Common myeloid progenitor, CD34-positive (primary cell): ENCODE measurements at regions not wholly inside any gene's neighbourhood (a gene's known extent, or its start where the extent isn't known, plus 50 kb on each side); places are given as distances from the start of the nearest gene placed in this dataset.

Experiments
- CTCF ChIA-PET: fragments of 350-600 bp; sonication (Branson Sonifier 250); formaldehyde crosslinking; loops from one replicate; lab custom pipeline; 2021; ENCODE audit warnings: antibody characterized with exemption; lab: Charles Lee
- POLR2A ChIA-PET: fragments of 350-600 bp; sonication (Branson Sonifier 250); formaldehyde crosslinking; loops from one replicate; lab custom pipeline; 2021; ENCODE audit warnings: antibody characterized with exemption; lab: Charles Lee
- DNase-seq, 3 donors: peaks; one replicate each; pipeline versions ENCODE4 v3.0.0 to v3.0.0-alpha.2; 2013
- H3K27ac ChIP-seq, 2 experiments: 1 replicate in 1 of 2; 2 replicates in 1 of 2; pipeline ENCODE4 v1.7.0; 2013; ENCODE audit warnings: inconsistent platforms in 2 of 2, low read length in 2 of 2, mild to moderate bottlenecking in 2 of 2, low read depth in 1 of 2, moderate library complexity in 1 of 2; ENCODE audit not compliant: severe bottlenecking in 2 of 2, insufficient read depth in 1 of 2, poor library complexity in 1 of 2
- H3K27me3 ChIP-seq, 5 experiments: replicated peaks in 2 of 5; 1 replicate in 3 of 5; 2 replicates in 2 of 5; pipeline versions ENCODE4 v1.6.1 to v1.7.0; 2013; ENCODE audit warnings: low read length in 4 of 5, mild to moderate bottlenecking in 2 of 5, moderate library complexity in 2 of 5, inconsistent platforms in 1 of 5; ENCODE audit not compliant: insufficient read depth in 5 of 5, control insufficient read depth in 4 of 5
- H3K36me3 ChIP-seq, 4 experiments: 1 replicate in 2 of 4; 2 replicates in 2 of 4; pipeline versions ENCODE4 v1.6.1 to v1.7.0; 2013; ENCODE audit warnings: low read length in 3 of 4, control low read depth in 1 of 4, mild to moderate bottlenecking in 1 of 4; ENCODE audit not compliant: control insufficient read depth in 4 of 4, insufficient read depth in 4 of 4
- H3K4me1 ChIP-seq, 4 experiments: 1 replicate in 3 of 4; 2 replicates in 1 of 4; pipeline versions ENCODE4 v1.6.1 to v1.7.1; 2013; ENCODE audit warnings: low read length in 3 of 4, mild to moderate bottlenecking in 3 of 4, control low read depth in 1 of 4, inconsistent platforms in 1 of 4, moderate library complexity in 1 of 4; ENCODE audit not compliant: control insufficient read depth in 4 of 4, insufficient read depth in 4 of 4; ENCODE audit errors: control extremely low read depth in 1 of 4
- H3K4me3 ChIP-seq, 7 experiments: 1 replicate in 4 of 7; 2 replicates in 3 of 7; pipeline versions ENCODE4 v1.5.1 to v1.7.0; 2013; ENCODE audit warnings: mild to moderate bottlenecking in 7 of 7, low read length in 6 of 7, moderate library complexity in 6 of 7, inconsistent platforms in 2 of 7, low read depth in 2 of 7, control low read depth in 1 of 7; ENCODE audit not compliant: insufficient read depth in 4 of 7, control insufficient read depth in 1 of 7; ENCODE audit errors: extremely low read depth in 1 of 7
- H3K9me3 ChIP-seq, 5 experiments: 1 replicate in 4 of 5; 2 replicates in 1 of 5; pipeline versions ENCODE4 v1.6.1 to v1.7.1; 2013; ENCODE audit warnings: low read length in 4 of 5, mild to moderate bottlenecking in 2 of 5, inconsistent platforms in 1 of 5, low read depth in 1 of 5, moderate library complexity in 1 of 5; ENCODE audit not compliant: control insufficient read depth in 4 of 5, insufficient read depth in 2 of 5; ENCODE audit errors: control extremely low read depth in 1 of 5
- WGBS: methylation state at CpG from one replicate; pipeline ENCODE4 v1.1.5; 2013; ENCODE audit not compliant: insufficient coverage; 5-methylcytosine and 5-hydroxymethylcytosine counted together

DNA sequence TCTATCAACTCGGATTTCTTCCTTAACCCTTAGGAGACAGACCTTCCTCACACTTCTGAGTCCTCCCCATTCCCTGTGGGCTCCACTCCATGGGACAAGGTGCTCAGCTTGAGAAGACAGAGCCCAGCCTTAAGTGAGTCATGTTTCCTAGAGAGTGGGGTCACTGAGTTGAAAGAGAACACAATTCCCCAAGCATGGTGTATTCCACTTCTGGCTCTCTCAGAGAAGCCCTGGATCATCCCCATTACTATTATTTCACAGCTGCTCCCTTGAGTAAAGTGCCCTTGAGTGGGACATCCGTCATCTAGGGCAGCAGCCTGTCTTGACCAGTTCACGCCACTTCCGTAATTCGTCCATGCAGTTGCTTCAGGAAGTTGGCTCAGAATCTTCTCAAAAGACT is 604.8 kb downstream of the BNC2 start:
- Histone ChIP-seq H3K27me3 (peaks cover 0 to 42% (median 20%) of the 10 kb centered on the region in 5 experiments), H3K4me1 (peaks cover 0 to 11% (median 5%) of the 10 kb centered on the region in 4 experiments)

GRCh38 chr9:16266648-16267276 is 603.7 kb downstream of the BNC2 start:
- ChIA-PET CTCF (interaction anchor here (1.2 kb wide), 1 partner anchor 8 kb away, joined by 3 read pairs; no protein-coding TSS in a partner anchor), POLR2A (no interaction called here)
- Histone ChIP-seq H3K9me3 (peaks cover 0 to 9% (median 0%) of the 10 kb centered on the region in 5 experiments), H3K4me3 (no peak overlapping the region), H3K4me1 (peaks cover 0 to 11% (median 5%) of the 10 kb centered on the region in 4 experiments), H3K27me3 (peaks cover 0 to 32% (median 18%) of the 10 kb centered on the region in 5 experiments), H3K36me3 (no peaks in the 10 kb centered on the region), H3K27ac (no peak overlapping the region)
- WGBS: 94% methylated on average over 6 of the region's 9 CpGs
- no peak for DNase-seq

More for the DNA sequence above, 604.8 kb downstream of the BNC2 start:
- no peak overlapping the region for H3K27ac ChIP-seq
- 100% methylated on average over 4 of the region's 5 CpGs for WGBS
- ChIA-PET POLR2A (no interaction called here), CTCF (no interaction called here)
- DNase-seq: no peak
- no peak overlapping the region for H3K4me3 ChIP-seq
- H3K36me3 ChIP-seq: no peaks in the 10 kb centered on the region
- H3K9me3 ChIP-seq: peaks cover 0 to 9% (median 0%) of the 10 kb centered on the region in 5 experiments

- 88% methylated on average over 6 of the region's 10 CpGs for WGBS
- POLR2A ChIA-PET: no interaction called here
- peak in 2 of 3 donors; percentile 4 to 5 for DNase-seq
These were observed 603.0 kb downstream of the BNC2 start for GRCh38 chr9:16267281-16268066.

DNA sequence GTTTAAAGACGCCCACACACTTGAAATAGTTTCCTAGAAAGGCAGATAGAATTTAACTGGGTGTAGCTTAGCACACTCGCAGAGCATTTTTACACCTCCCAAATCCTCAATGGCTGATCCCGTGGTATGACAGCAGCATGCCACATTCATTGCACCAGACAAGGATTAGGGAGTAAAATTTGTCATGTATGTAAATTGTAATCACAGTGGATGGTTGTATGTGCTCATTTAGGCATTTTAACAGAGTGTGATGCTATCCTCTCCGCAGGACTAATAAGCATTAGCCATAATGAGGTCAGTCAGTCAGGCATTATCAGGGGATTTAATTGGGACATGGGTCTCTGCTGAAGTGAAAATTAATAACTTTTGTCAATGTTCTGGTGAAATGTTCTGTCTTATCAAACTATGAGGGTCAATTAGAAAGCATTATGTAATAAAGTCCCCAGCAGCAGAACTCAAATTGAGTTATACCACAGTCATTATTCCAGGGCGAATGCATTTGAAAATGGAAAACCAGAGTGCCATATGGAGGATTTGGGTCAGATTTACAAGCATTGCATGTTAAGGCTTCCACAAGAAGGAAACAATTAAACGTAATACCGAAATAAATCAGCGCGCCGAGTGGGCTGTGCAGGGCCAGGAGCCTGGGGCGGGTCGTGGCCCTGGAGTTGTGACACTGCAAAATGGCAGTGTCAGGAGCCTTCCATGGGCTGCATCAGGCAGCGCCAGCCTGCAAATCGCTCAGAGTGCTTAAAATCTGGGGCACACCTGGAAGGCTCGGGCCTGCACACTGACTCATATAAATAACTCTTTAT is 602.2 kb downstream of the BNC2 start:
- CTCF ChIA-PET: no interaction called here
- H3K36me3 ChIP-seq: no peaks in the 10 kb centered on the region
- WGBS: 100% methylated on average over 11 of the region's 15 CpGs
- H3K4me3 ChIP-seq: no peak overlapping the region
- peaks cover 0 to 9% (median 0%) of the 10 kb centered on the region in 5 experiments for H3K9me3 ChIP-seq
- peaks cover 0 to 1% (median 0%) of the 10 kb centered on the region in 4 experiments for H3K4me1 ChIP-seq
- peaks cover 0 to 22% (median 14%) of the 10 kb centered on the region in 5 experiments for H3K27me3 ChIP-seq
- H3K27ac ChIP-seq: no peak overlapping the region
- POLR2A ChIA-PET: no interaction called here
- no peak for DNase-seq

More at GRCh38 chr9:16267281-16268066, 603.0 kb downstream of the BNC2 start:
- Histone ChIP-seq H3K27ac (no peak overlapping the region), H3K27me3 (peaks cover 0 to 27% (median 14%) of the 10 kb centered on the region in 5 experiments), H3K36me3 (no peaks in the 10 kb centered on the region), H3K4me1 (peaks cover 0 to 9% (median 4%) of the 10 kb centered on the region in 4 experiments), H3K4me3 (no peak overlapping the region), H3K9me3 (peaks cover 0 to 9% (median 0%) of the 10 kb centered on the region in 5 experiments)
- CTCF ChIA-PET: interaction anchor here (0.5 to 1.2 kb wide), 2 partner anchors 9 to 68 kb away, joined by 3 read pairs; no protein-coding TSS in a partner anchor

DNA sequence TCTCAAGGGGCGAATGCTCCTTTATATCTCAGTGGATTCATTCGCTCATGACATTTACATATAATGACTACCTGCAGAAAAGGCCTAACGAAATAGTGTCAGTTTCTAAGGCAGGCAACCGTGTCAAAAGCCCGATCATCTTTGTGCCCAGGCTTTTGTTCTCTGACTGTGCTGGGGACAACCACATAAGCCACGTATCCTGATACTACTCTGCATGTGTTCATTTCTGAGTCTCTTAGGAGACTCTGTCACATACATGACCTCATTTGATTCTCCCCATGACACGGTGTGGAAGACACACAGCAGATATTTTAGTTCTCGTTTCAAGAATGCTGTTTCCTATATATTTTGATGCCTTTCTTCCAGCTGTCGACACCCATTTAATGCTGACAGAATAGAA is 598.5 kb downstream of the BNC2 start:
- Histone ChIP-seq H3K27ac (no peak overlapping the region), H3K27me3 (peaks cover 0 to 2% (median 0%) of the 10 kb centered on the region in 5 experiments), H3K36me3 (no peaks in the 10 kb centered on the region), H3K9me3 (no peaks in the 10 kb centered on the region), H3K4me1 (no peaks in the 10 kb centered on the region), H3K4me3 (no peak overlapping the region)
- POLR2A ChIA-PET: no interaction called here
- no peak for DNase-seq
- CTCF ChIA-PET: no interaction called here
- 98% methylated on average over 7 of the region's 9 CpGs for WGBS

GRCh38 chr9:16272776-16273175 is 597.7 kb downstream of the BNC2 start:
- no peak for DNase-seq
- no peak overlapping the region for H3K27ac ChIP-seq
- H3K4me1 ChIP-seq: no peaks in the 10 kb centered on the region
- 100% methylated on average over 7 of the region's 8 CpGs for WGBS
- H3K9me3 ChIP-seq: no peaks in the 10 kb centered on the region
- ChIA-PET POLR2A (no interaction called here), CTCF (no interaction called here)
- H3K27me3 ChIP-seq: peaks cover 0 to 2% (median 0%) of the 10 kb centered on the region in 5 experiments
- no peaks in the 10 kb centered on the region for H3K36me3 ChIP-seq
- no peak overlapping the region for H3K4me3 ChIP-seq
